CD14-positive monocyte (primary cell): ENCODE measurements at regions not wholly inside any gene's neighbourhood (a gene's known extent, or its start where the extent isn't known, plus 50 kb on each side); places are given as distances from the start of the nearest gene placed in this dataset.

Experiments used
- DNase-seq, 3 donors: peaks; one replicate each; pipeline ENCODE4 v3.0.0-alpha.2; 2011 to 2022
- H2AFZ ChIP-seq: 2 replicates; pipeline ENCODE4 v1.6.0; 2012; ENCODE audit warnings: mild to moderate bottlenecking, low read depth, low read length, inconsistent platforms; ENCODE audit not compliant: insufficient read depth, poor library complexity, severe bottlenecking
- H3K27ac ChIP-seq, 2 donors: 1 replicate in 1 of 2; 2 replicates in 1 of 2; pipeline ENCODE4 v1.5.1; 2012 to 2013; ENCODE audit warnings: low read length in 2 of 2, control low read depth in 1 of 2, inconsistent platforms in 1 of 2, low read depth in 1 of 2, mild to moderate bottlenecking in 1 of 2
- H3K27me3 ChIP-seq, 2 donors: one replicate each; pipeline versions ENCODE4 v1.6.0 to v1.6.1; 2011 to 2013; ENCODE audit warnings: low read length in 2 of 2; ENCODE audit not compliant: control insufficient read depth in 2 of 2, insufficient read depth in 2 of 2
- H3K36me3 ChIP-seq, 2 donors: replicated peaks in 1 of 2; 1 replicate in 1 of 2; 2 replicates in 1 of 2; pipeline versions ENCODE4 v1.5.1 to v1.6.1; 2012 to 2013; ENCODE audit warnings: low read length in 2 of 2, control low read depth in 1 of 2, inconsistent platforms in 1 of 2, mild to moderate bottlenecking in 1 of 2; ENCODE audit not compliant: insufficient read depth in 2 of 2, control insufficient read depth in 1 of 2
- H3K4me1 ChIP-seq, 2 donors: 1 replicate in 1 of 2; 2 replicates in 1 of 2; pipeline versions ENCODE4 v1.5.1 to v1.6.1; 2012 to 2013; ENCODE audit warnings: low read length in 2 of 2, control low read depth in 1 of 2, inconsistent platforms in 1 of 2, mild to moderate bottlenecking in 1 of 2, moderate library complexity in 1 of 2; ENCODE audit not compliant: insufficient read depth in 2 of 2, control insufficient read depth in 1 of 2
- H3K4me2 ChIP-seq: replicated peaks from 2 replicates; pipeline ENCODE3; 2012; ENCODE audit warnings: low read length, moderate library complexity, mild to moderate bottlenecking; ENCODE audit not compliant: poor library complexity, severe bottlenecking; ENCODE audit errors: extremely low read depth
- H3K4me3 ChIP-seq, 3 experiments: fragments of 200-600 bp in 1 of 3; sonication (generic) in 1 of 3; replicated peaks in 1 of 3; 1 replicate in 2 of 3; 2 replicates in 1 of 3; pipeline ENCODE4 v1.5.1; 2011 to 2013; ENCODE audit warnings: low read length in 3 of 3, mild to moderate bottlenecking in 3 of 3, control low read depth in 2 of 3, low read depth in 2 of 3, inconsistent platforms in 1 of 3, moderate library complexity in 1 of 3
- H3K79me2 ChIP-seq: 2 replicates; pipeline ENCODE4 v1.6.0; 2012; ENCODE audit warnings: mild to moderate bottlenecking, control low read depth, inconsistent platforms, low read length, moderate library complexity; ENCODE audit not compliant: insufficient read depth
- H3K9ac ChIP-seq: 2 replicates; pipeline ENCODE4 v1.6.0; 2017; ENCODE audit warnings: low read length, mild to moderate bottlenecking; ENCODE audit not compliant: insufficient read depth, poor library complexity, severe bottlenecking
- H3K9me3 ChIP-seq, 2 donors: replicated peaks in 1 of 2; 1 replicate in 1 of 2; 2 replicates in 1 of 2; pipeline versions ENCODE4 v1.5.1 to v1.6.1; 2012 to 2013; ENCODE audit warnings: low read length in 2 of 2, control low read depth in 1 of 2; ENCODE audit not compliant: control insufficient read depth in 1 of 2, insufficient read depth in 1 of 2
- H4K20me1 ChIP-seq: 2 replicates; pipeline ENCODE4 v1.6.0; 2012; ENCODE audit warnings: mild to moderate bottlenecking, low read length, control low read depth, moderate library complexity; ENCODE audit not compliant: insufficient read depth
- H3K27ac Mint-ChIP-seq, 7 donors: one replicate each; pipeline ENCODE4 v1.8.0; 2020; ENCODE audit warnings: mild to moderate bottlenecking in 7 of 7, mixed read lengths in 7 of 7, moderate library complexity in 6 of 7, inconsistent platforms in 2 of 7
- H3K27me3 Mint-ChIP-seq, 3 donors: one replicate each; pipeline ENCODE4 v1.8.0; 2021 to 2022; ENCODE audit warnings: low read depth in 3 of 3, mild to moderate bottlenecking in 3 of 3, mixed read lengths in 3 of 3, moderate library complexity in 3 of 3, inconsistent platforms in 1 of 3
- H3K36me3 Mint-ChIP-seq, 2 donors: one replicate each; pipeline ENCODE4 v1.8.0; 2020; ENCODE audit warnings: mixed read lengths in 2 of 2, inconsistent platforms in 1 of 2, mild to moderate bottlenecking in 1 of 2
- H3K4me1 Mint-ChIP-seq: one replicate; pipeline ENCODE4 v1.8.0; 2020; ENCODE audit warnings: mild to moderate bottlenecking, mixed read lengths
- H3K4me3 Mint-ChIP-seq, 2 donors: one replicate each; pipeline ENCODE4 v1.8.0; 2020; ENCODE audit warnings: mild to moderate bottlenecking in 2 of 2, mixed read lengths in 2 of 2, moderate library complexity in 1 of 2
- H3K9me3 Mint-ChIP-seq, 7 donors: one replicate each; pipeline ENCODE4 v1.8.0; 2020 to 2022; ENCODE audit warnings: mixed read lengths in 7 of 7, mild to moderate bottlenecking in 6 of 7, moderate library complexity in 6 of 7, inconsistent platforms in 2 of 7
- WGBS: methylation state at CpG from one replicate; pipeline ENCODE4 v1.1.5; 2013; ENCODE audit warnings: missing lambda C conversion rate; ENCODE audit not compliant: insufficient coverage; 5-methylcytosine and 5-hydroxymethylcytosine counted together
- intact Hi-C, 2 donors: fragments of 100-400 bp; cut with micrococcal nuclease; formaldehyde crosslinking; loops; one replicate each; pipeline versions ENCODE4 v1.15.0 to v1.15.1; 2023
- TF ChIP-seq, protein P1 (sequence below): fragments of 200-600 bp; IDR thresholded peaks from one replicate; pipeline ENCODE4 v1.8.0; 2022; ENCODE audit warnings: antibody characterized with exemption, mild to moderate bottlenecking

- Mint-ChIP-seq H3K27me3 (no peaks in the 10 kb centered on the region), H3K4me1 (peaks cover 3% of the 10 kb centered on the region), H3K9me3 (peaks cover 0 to 14% (median 10%) of the 10 kb centered on the region in 7 donors), H3K4me3 (no peak overlapping the region), H3K27ac (no peak overlapping the region), H3K36me3 (no peaks in the 10 kb centered on the region)
- Histone ChIP-seq H4K20me1 (no peaks in the 10 kb centered on the region), H2AFZ (no peak overlapping the region), H3K27ac (no peak overlapping the region), H3K36me3 (no peaks in the 10 kb centered on the region), H3K27me3 (no peaks in the 10 kb centered on the region), H3K79me2 (no peaks in the 10 kb centered on the region), H3K4me3 (no peak overlapping the region), H3K9me3 (peaks cover 6 to 11% of the 10 kb centered on the region in 2 donors), H3K9ac (no peak overlapping the region), H3K4me1 (no peaks in the 10 kb centered on the region), H3K4me2 (no peak overlapping the region)
- DNase-seq, result no peak
- 100% methylated on average over 1 of the region's 1 CpG for WGBS
- TF ChIP-seq, protein P1, sequence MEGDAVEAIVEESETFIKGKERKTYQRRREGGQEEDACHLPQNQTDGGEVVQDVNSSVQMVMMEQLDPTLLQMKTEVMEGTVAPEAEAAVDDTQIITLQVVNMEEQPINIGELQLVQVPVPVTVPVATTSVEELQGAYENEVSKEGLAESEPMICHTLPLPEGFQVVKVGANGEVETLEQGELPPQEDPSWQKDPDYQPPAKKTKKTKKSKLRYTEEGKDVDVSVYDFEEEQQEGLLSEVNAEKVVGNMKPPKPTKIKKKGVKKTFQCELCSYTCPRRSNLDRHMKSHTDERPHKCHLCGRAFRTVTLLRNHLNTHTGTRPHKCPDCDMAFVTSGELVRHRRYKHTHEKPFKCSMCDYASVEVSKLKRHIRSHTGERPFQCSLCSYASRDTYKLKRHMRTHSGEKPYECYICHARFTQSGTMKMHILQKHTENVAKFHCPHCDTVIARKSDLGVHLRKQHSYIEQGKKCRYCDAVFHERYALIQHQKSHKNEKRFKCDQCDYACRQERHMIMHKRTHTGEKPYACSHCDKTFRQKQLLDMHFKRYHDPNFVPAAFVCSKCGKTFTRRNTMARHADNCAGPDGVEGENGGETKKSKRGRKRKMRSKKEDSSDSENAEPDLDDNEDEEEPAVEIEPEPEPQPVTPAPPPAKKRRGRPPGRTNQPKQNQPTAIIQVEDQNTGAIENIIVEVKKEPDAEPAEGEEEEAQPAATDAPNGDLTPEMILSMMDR, result no peak
- intact Hi-C loops, result no loop called here
Measured at GRCh38 chr13:88068316-88068715, 397.1 kb downstream of the SLITRK5 start.

DNA sequence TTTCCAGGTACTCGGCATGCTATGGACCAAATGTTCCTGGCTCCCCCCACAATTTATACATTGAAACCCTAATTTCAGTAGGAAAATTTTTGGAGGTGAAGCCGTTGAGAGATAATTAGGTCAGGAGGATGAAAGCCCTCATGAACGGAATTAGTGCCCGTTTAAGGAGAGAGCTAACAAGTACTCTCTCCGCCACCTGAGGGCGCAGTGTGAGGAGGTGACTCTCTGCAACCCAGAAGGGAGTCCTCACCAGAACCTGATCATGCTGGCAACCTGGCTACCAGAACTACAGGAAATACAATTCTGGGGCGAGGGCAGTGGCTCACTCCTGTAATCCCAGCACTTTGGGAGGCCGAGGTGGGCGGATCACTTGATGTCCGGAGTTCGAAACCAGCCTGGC is 397.8 kb downstream of the SLITRK5 start:
- no peaks in the 10 kb centered on the region for H4K20me1 ChIP-seq
- DNase-seq, result no peak
- Mint-ChIP-seq H3K27me3 (no peaks in the 10 kb centered on the region), H3K27ac (no peak overlapping the region), H3K36me3 (no peaks in the 10 kb centered on the region), H3K4me1 (peaks cover 3% of the 10 kb centered on the region), H3K9me3 (peaks cover 0 to 14% (median 8%) of the 10 kb centered on the region in 7 donors), H3K4me3 (no peak overlapping the region)
- no peaks in the 10 kb centered on the region for H3K36me3 ChIP-seq
- H3K4me2 ChIP-seq, result no peak overlapping the region
- WGBS, result 68% methylated on average over 3 of the region's 11 CpGs
- TF ChIP-seq, protein P1, result no peak
- no peak overlapping the region for H3K9ac ChIP-seq
- no peak overlapping the region for H3K27ac ChIP-seq
- H2AFZ ChIP-seq, result no peak overlapping the region
- H3K4me3 ChIP-seq, result no peak overlapping the region
- H3K4me1 ChIP-seq, result no peaks in the 10 kb centered on the region
- intact Hi-C loops, result no loop called here
- no peaks in the 10 kb centered on the region for H3K27me3 ChIP-seq
- no peaks in the 10 kb centered on the region for H3K79me2 ChIP-seq
- H3K9me3 ChIP-seq, result peaks cover 6 to 11% of the 10 kb centered on the region in 2 donors
